ENCODE measurements at regions not wholly inside any gene's neighbourhood (a gene's known extent, or its start where the extent isn't known, plus 50 kb on each side); places are given as distances from the start of the nearest gene placed in this dataset.

GRCh38 chrX:120755066-120755846 lies 120.4 kb downstream of the CT47B1 start:
- H3K9me3 ChIP-seq: no peaks in the 10 kb centered on the region
- TF ChIP-seq POLR2AphosphoS5 (IDR thresholded peaks at IDR 0.05): no peak
- TF ChIP-seq, protein P1, sequence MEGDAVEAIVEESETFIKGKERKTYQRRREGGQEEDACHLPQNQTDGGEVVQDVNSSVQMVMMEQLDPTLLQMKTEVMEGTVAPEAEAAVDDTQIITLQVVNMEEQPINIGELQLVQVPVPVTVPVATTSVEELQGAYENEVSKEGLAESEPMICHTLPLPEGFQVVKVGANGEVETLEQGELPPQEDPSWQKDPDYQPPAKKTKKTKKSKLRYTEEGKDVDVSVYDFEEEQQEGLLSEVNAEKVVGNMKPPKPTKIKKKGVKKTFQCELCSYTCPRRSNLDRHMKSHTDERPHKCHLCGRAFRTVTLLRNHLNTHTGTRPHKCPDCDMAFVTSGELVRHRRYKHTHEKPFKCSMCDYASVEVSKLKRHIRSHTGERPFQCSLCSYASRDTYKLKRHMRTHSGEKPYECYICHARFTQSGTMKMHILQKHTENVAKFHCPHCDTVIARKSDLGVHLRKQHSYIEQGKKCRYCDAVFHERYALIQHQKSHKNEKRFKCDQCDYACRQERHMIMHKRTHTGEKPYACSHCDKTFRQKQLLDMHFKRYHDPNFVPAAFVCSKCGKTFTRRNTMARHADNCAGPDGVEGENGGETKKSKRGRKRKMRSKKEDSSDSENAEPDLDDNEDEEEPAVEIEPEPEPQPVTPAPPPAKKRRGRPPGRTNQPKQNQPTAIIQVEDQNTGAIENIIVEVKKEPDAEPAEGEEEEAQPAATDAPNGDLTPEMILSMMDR (IDR thresholded peaks at IDR 0.05): no peak
- TF ChIP-seq EP300 (IDR thresholded peaks at IDR 0.05): no peak
- no peak for TF ChIP-seq POLR2A (IDR thresholded peaks at IDR 0.05)
- no peaks in the 10 kb centered on the region for H3K27me3 ChIP-seq
- H3K4me1 ChIP-seq: no peaks in the 10 kb centered on the region
- H3K36me3 ChIP-seq: no peaks in the 10 kb centered on the region
- DNase-seq (peak in 1 of 2 donors; percentile 26), ATAC-seq (ENCODE audit: low FRiP score in 2 of 2) (no peak)
- H3K27ac ChIP-seq: no peak overlapping the region
- WGBS, 2 donors: 14 to 45% methylated on average over 1 of the region's 1 CpG
- no peak overlapping the region for H3K4me3 ChIP-seq

DNA sequence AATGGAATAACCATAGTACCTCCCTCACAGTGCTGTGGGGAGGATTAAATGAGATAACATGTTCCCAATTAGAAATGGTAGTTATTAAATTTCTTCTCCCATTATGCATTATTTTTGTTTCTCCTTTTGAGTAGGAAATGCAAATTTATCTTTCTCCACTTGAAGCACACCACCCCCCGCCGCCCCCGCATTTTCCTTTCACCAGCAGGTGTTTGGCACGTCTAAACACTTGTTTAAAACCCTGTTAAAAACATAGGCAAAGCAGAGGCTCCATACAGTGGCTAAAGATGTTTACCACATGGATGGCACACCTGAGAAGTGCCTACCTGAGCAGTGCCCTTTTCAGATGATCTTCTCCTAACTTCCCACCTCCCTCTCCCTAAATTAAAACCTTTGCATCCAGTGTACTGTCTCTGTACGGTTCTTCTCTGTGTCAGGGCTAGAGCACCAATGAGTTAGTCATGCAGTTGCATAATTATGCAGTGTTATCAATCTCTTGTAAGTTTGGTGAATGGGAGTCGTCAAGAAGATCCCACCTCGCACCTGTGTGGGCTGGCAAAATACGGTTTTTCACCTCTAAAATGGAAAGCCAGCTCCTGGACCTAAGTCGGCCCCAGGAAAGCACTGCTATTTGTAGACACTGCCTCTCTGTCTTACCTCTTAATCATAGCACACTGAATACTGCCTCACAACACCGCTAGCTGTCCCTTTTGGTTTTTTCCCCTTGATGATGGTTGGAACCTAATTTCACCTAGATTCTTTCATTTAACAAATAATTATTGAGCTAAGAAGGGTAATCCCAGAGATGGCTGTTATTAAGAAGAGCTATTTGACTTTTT lies 122.0 kb downstream of the CT47B1 start:
- no peak for ATAC-seq (ENCODE audit: low FRiP score in 2 of 2)
- TF ChIP-seq POLR2AphosphoS5 (IDR thresholded peaks at IDR 0.05) (no peak), EP300 (IDR thresholded peaks at IDR 0.05) (no peak), POLR2A (IDR thresholded peaks at IDR 0.05) (no peak)
- TF ChIP-seq, protein P1 (IDR thresholded peaks at IDR 0.05): no peak
- no peaks in the 10 kb centered on the region for H3K36me3 ChIP-seq
- H3K4me3 ChIP-seq: no peak overlapping the region
- H3K27ac ChIP-seq: no peak overlapping the region
- no peak for DNase-seq
- H3K27me3 ChIP-seq: no peaks in the 10 kb centered on the region
- H3K9me3 ChIP-seq: no peaks in the 10 kb centered on the region
- 68 to 87% methylated on average over 10 of the region's 10 CpGs for WGBS, 2 donors
- no peaks in the 10 kb centered on the region for H3K4me1 ChIP-seq

GRCh38 chrX:120752431-120753082 lies 122.7 kb upstream of the C1GALT1C1 start:
- H3K36me3 ChIP-seq: no peaks in the 10 kb centered on the region
- H3K27ac ChIP-seq: no peak overlapping the region
- DNase-seq (no peak), ATAC-seq (ENCODE audit: low FRiP score in 2 of 2) (no peak)
- H3K4me3 ChIP-seq: no peak overlapping the region
- H3K9me3 ChIP-seq: no peaks in the 10 kb centered on the region
- TF ChIP-seq POLR2AphosphoS5 (IDR thresholded peaks at IDR 0.05): no peak
- no peak for TF ChIP-seq POLR2A (IDR thresholded peaks at IDR 0.05)
- TF ChIP-seq EP300 (IDR thresholded peaks at IDR 0.05): no peak
- TF ChIP-seq, protein P1 (IDR thresholded peaks at IDR 0.05): no peak
- no peaks in the 10 kb centered on the region for H3K4me1 ChIP-seq
- 69 to 74% methylated on average over 3 to 7 of the region's 7 CpGs for WGBS, 2 donors
- H3K27me3 ChIP-seq: no peaks in the 10 kb centered on the region

DNA sequence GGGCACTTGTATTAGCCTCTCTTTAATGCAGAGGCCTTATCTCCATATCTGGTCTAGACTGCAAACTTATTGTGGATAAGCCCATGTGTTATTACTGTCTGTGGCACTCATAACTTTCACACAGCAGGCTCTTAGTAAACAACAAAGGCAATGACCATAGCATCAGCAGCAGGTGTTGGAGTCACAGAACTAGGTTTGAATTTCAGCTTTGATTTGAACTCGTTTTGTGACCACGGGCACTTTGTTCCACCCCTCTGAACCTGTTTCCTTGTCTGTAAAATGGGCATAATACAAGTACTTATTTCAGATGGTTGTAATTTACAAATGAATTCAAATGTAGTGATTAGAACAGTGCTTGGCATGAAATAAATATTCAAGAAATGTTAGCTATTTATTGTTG lies 121.8 kb upstream of the C1GALT1C1 start:
- no peaks in the 10 kb centered on the region for H3K4me1 ChIP-seq
- no peak overlapping the region for H3K27ac ChIP-seq
- no peaks in the 10 kb centered on the region for H3K27me3 ChIP-seq
- DNase-seq (no peak), ATAC-seq (ENCODE audit: low FRiP score in 2 of 2) (no peak)
- no peaks in the 10 kb centered on the region for H3K36me3 ChIP-seq
- H3K4me3 ChIP-seq: no peak overlapping the region
- TF ChIP-seq, protein P1 (IDR thresholded peaks at IDR 0.05): no peak
- TF ChIP-seq EP300 (IDR thresholded peaks at IDR 0.05) (no peak), POLR2A (IDR thresholded peaks at IDR 0.05) (no peak), POLR2AphosphoS5 (IDR thresholded peaks at IDR 0.05) (no peak)
- H3K9me3 ChIP-seq: no peaks in the 10 kb centered on the region
- 69 to 95% methylated on average over 2 of the region's 2 CpGs for WGBS, 2 donors

Measured in upper lobe of left lung (tissue), 6 donors.